Muscle layer of colon (tissue), 2 donors: ENCODE measurements at regions not wholly inside any gene's neighbourhood (a gene's known extent, or its start where the extent isn't known, plus 50 kb on each side); places are given as distances from the start of the nearest gene placed in this dataset.

ENCODE experiments used
- H3K27ac ChIP-seq: one replicate; pipeline ENCODE4 v1.7.0; 2013; ENCODE audit warnings: low read depth, mild to moderate bottlenecking, low read length, moderate library complexity
- H3K27me3 ChIP-seq, 2 donors: one replicate each; pipeline ENCODE4 v1.7.0; 2013; ENCODE audit warnings: low read length in 2 of 2, mild to moderate bottlenecking in 2 of 2; ENCODE audit not compliant: insufficient read depth in 2 of 2, control insufficient read depth in 1 of 2
- H3K36me3 ChIP-seq: one replicate; pipeline ENCODE4 v1.7.0; 2013; ENCODE audit warnings: mild to moderate bottlenecking, low read length; ENCODE audit not compliant: insufficient read depth
- H3K4me1 ChIP-seq: one replicate; pipeline ENCODE4 v1.7.0; 2013; ENCODE audit warnings: mild to moderate bottlenecking, low read length; ENCODE audit not compliant: insufficient read depth
- H3K4me3 ChIP-seq, 2 donors: one replicate each; pipeline ENCODE4 v1.7.0; 2013; ENCODE audit warnings: low read length in 2 of 2, low read depth in 1 of 2, mild to moderate bottlenecking in 1 of 2, moderate library complexity in 1 of 2
- H3K9ac ChIP-seq: one replicate; pipeline ENCODE4 v1.7.0; 2013; ENCODE audit warnings: low read length
- H3K9me3 ChIP-seq: one replicate; pipeline ENCODE4 v1.7.0; 2013; ENCODE audit warnings: mild to moderate bottlenecking, low read length
- donor health status: abdominal sarcoma.
- donor health status: Adenocarcinoma of cecum.

DNA sequence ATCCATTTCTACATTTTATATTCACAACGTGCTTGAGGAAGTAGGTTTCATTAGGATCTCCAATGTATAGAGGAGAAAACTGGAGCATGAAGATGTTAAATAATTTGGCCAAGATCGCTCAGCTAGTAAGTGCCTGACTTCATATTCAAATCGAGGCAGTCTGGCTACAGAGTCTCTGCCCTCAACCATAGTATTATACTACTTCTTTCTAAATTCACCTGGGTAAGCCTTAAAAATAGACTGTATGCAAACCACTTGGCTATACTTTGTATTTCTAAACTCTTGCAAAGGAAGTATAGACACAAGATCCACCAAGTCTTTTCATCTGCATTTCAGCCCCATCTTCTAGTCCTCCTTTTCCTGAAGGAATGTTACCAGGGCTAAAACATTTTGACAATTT lies 232.0 kb downstream of the PLK2 start:
- H3K27ac ChIP-seq = no peak overlapping the region
- H3K9me3 ChIP-seq = no peaks in the 10 kb centered on the region
- H3K9ac ChIP-seq = no peak overlapping the region
- no peak overlapping the region for H3K4me3 ChIP-seq
- no peaks in the 10 kb centered on the region for H3K27me3 ChIP-seq
- no peaks in the 10 kb centered on the region for H3K36me3 ChIP-seq
- H3K4me1 ChIP-seq = no peaks in the 10 kb centered on the region

DNA sequence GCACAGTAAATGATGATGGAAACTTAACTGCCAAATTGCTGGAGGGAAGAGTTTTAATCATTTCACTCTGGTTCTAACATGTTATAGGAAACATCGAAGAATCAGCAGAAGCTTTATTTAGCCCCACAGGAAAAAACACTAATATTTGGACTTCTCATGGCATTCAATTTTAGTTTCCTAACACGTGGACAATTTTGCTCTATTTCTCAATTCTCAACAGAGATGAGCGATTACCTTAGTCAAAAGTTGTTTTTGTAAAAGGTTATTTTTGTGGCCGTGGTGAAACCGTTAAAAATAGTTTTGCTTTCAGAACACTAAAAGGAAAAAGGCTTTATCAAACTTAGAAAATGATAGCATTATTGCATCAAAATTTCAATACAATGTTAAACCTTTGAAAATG lies 235.2 kb downstream of the PLK2 start:
- no peaks in the 10 kb centered on the region for H3K27me3 ChIP-seq
- no peak overlapping the region for H3K27ac ChIP-seq
- no peaks in the 10 kb centered on the region for H3K36me3 ChIP-seq
- no peaks in the 10 kb centered on the region for H3K4me1 ChIP-seq
- no peaks in the 10 kb centered on the region for H3K9me3 ChIP-seq
- no peak overlapping the region for H3K9ac ChIP-seq
- no peak overlapping the region for H3K4me3 ChIP-seq

DNA sequence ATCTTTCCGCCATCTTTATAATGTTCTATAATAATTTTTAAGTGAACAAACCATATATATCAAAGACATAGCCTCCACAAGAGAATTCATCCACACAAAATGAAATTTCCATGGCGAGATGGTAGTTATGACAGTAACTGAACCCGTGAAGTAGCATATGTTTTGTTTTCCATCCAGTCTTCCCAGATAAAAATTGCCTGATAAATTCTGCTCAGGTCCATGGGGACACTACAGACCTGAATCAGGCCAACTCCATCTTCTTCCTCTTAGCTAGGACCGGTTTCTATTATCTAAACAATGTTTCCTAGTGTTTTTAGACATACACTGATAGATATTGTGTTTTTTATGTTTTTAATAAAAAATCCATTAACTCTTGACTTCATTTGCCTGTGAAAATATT lies 235.7 kb downstream of the PLK2 start:
- no peaks in the 10 kb centered on the region for H3K4me1 ChIP-seq
- H3K36me3 ChIP-seq = no peaks in the 10 kb centered on the region
- no peaks in the 10 kb centered on the region for H3K9me3 ChIP-seq
- H3K9ac ChIP-seq = no peak overlapping the region
- no peak overlapping the region for H3K27ac ChIP-seq
- H3K27me3 ChIP-seq = no peaks in the 10 kb centered on the region
- no peak overlapping the region for H3K4me3 ChIP-seq

DNA sequence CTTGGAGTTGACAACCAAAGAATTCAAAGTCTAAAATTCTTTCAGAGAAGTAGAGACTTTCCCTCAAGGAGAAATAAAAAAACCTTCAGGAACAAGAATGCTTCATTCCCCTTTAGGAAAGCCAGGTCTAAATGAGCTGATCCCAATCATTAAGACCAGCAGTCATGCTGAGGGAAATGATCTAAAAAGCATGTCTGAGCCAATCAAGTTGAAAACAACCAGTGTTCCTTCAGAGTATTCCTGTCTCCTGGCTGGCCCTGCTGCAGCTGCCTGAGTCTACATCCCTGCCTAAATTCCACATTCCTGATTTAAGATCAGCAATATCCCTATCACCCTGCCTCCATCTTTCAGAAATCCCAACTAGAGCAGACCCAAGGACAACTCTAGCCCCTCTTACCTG lies 244.5 kb downstream of the PLK2 start:
- Histone ChIP-seq H3K4me3 (no peak overlapping the region), H3K27ac (no peak overlapping the region), H3K9me3 (no peaks in the 10 kb centered on the region), H3K27me3 (no peaks in the 10 kb centered on the region), H3K4me1 (no peaks in the 10 kb centered on the region), H3K36me3 (no peaks in the 10 kb centered on the region), H3K9ac (no peak overlapping the region)

DNA sequence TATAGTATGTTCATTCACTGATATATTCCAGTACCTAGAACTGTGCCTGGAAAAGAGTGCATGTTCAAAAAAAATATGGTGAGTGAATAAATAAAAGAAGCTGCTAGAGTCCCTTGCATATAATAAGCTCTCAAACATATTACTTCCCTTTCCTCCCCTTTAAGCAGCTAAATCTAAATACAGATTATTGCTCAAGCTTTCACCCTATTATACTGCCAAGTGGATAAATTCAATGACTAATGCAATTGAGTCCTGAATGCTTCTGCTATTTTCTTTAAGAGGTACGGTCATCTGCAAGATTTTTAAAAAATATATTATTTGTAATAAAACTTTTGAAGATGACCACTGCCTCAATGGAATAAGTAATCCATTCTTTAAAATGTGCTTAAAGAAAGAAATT lies 248.4 kb downstream of the PLK2 start:
- Histone ChIP-seq H3K4me1 (no peaks in the 10 kb centered on the region), H3K9ac (no peak overlapping the region), H3K27me3 (no peaks in the 10 kb centered on the region), H3K36me3 (no peaks in the 10 kb centered on the region), H3K27ac (no peak overlapping the region), H3K4me3 (no peak overlapping the region), H3K9me3 (no peaks in the 10 kb centered on the region)

DNA sequence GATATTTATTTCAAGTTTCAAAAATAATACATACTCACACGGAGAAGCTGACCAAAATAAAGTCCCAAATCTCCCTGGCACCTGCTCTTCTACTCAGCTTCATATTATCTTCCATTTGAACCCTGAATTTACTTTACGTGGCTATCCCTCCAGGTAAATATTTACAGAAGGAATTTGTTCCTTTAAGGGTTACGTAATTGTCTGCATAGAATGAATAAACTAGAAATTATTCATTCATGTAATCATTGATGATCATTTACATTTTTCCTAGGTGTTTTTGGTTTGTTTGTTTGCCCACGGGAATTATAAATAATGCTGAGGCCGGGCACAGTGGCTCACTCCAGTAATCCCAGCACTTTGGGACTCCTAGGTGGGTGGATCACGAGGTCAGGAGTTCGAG lies 251.2 kb downstream of the PLK2 start:
- Histone ChIP-seq H3K4me3 (no peak overlapping the region), H3K36me3 (no peaks in the 10 kb centered on the region), H3K9ac (no peak overlapping the region), H3K27me3 (no peaks in the 10 kb centered on the region), H3K27ac (no peak overlapping the region), H3K9me3 (no peaks in the 10 kb centered on the region), H3K4me1 (no peaks in the 10 kb centered on the region)

DNA sequence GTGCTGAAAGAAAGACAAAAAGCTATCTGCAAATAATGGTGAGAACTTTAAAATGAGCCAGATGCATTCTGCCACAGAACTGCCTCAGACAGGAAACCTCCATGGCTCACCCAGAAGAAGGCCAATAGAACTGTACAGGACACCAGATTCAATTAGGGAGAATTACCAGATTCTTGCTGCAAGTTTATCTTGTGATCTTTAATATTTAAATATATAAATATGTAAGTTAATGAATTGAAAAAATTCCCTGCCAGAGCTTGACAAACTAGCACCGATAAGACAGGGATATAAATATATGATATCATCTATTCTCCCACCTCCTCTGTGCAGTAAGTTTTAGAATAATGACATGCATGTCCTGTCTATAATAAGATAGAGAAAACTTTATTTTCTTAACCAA lies 252.8 kb downstream of the PLK2 start:
- H3K4me1 ChIP-seq = no peaks in the 10 kb centered on the region
- H3K4me3 ChIP-seq = no peak overlapping the region
- no peak overlapping the region for H3K27ac ChIP-seq
- H3K36me3 ChIP-seq = no peaks in the 10 kb centered on the region
- no peak overlapping the region for H3K9ac ChIP-seq
- H3K9me3 ChIP-seq = no peaks in the 10 kb centered on the region
- H3K27me3 ChIP-seq = no peaks in the 10 kb centered on the region

DNA sequence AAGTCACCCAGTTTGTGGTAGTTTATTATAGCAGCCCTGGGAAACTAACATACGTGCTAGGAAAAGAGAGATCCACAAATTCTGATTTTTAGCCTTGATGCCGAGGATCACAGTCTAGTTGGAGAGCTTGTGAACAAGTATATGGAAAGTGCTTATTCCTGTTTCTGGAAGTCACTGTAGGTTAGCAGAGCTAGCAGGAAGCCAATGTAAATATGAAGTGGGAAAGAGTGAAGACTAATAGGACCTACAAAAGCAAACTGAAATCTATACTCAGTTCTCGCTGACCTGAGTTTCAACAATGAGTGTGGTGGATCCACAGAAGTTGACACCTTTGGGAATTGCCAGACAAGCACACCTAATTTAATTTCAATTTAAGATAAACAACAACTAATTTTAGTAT lies 254.9 kb downstream of the PLK2 start:
- H3K36me3 ChIP-seq = no peaks in the 10 kb centered on the region
- H3K9me3 ChIP-seq = no peaks in the 10 kb centered on the region
- no peak overlapping the region for H3K27ac ChIP-seq
- no peak overlapping the region for H3K9ac ChIP-seq
- H3K4me3 ChIP-seq = no peak overlapping the region
- H3K27me3 ChIP-seq = no peaks in the 10 kb centered on the region
- H3K4me1 ChIP-seq = no peaks in the 10 kb centered on the region

DNA sequence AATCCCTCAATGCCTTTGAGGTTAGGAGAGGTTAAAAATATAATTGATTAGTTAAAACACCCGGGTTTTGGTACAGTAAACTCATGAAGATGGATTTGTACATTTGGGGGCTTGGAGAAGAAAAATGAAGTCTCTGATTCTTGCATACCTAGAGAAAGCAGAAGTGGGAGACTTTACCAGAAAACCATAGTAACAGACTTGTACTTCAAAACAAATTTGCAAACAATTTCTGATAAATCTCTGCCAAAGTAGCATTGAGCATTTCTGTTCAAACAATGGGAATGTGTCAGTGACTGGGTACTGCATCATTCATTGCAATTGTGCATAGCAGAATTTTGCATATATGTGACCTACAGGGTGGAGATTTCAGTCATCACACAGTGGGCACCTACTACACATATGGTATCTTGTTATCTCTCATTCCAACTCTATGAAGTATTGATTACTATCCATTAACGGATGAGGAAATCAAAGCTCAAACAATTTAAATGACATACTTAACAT lies 256.9 kb downstream of the PLK2 start:
- no peaks in the 10 kb centered on the region for H3K36me3 ChIP-seq
- H3K4me1 ChIP-seq = no peaks in the 10 kb centered on the region
- no peak overlapping the region for H3K27ac ChIP-seq
- no peak overlapping the region for H3K9ac ChIP-seq
- H3K4me3 ChIP-seq = no peak overlapping the region
- no peaks in the 10 kb centered on the region for H3K27me3 ChIP-seq
- H3K9me3 ChIP-seq = no peaks in the 10 kb centered on the region

DNA sequence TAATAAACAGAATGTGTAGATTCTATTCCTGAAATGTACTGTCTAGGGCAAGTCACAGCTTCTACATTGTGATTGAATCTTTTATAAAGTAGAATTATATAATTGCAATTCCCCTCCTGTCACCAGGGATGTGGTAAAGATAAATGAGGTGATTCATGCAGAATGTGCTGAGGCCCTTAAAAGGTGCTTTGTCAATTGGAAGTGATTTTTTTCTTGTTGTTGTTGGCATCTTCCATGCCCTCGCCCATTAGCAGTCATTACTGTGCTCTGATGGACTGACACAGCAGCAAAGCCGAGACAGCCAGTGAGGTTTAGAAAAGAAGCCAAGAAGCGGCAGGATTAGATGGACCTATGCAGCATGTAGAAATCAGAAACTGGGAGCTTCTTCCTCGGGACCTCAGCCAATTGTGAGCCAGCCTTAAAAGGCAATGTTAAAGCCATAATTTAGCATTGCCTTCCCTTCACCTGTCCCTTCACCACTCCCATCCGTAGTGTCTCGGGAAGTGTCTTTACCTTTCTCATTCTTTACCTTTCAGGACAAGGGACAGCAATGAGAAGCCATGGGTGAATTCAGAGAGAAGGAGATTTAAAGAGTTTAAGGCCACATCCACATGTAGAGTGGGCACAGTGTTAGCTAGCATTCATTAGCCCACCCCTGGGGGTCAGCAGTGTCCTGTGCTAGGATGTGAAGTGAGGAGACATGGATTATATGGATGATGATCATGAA lies 257.8 kb downstream of the PLK2 start:
- no peak overlapping the region for H3K9ac ChIP-seq
- no peak overlapping the region for H3K27ac ChIP-seq
- no peaks in the 10 kb centered on the region for H3K4me1 ChIP-seq
- H3K36me3 ChIP-seq = no peaks in the 10 kb centered on the region
- H3K27me3 ChIP-seq = no peaks in the 10 kb centered on the region
- H3K4me3 ChIP-seq = no peak overlapping the region
- no peaks in the 10 kb centered on the region for H3K9me3 ChIP-seq

DNA sequence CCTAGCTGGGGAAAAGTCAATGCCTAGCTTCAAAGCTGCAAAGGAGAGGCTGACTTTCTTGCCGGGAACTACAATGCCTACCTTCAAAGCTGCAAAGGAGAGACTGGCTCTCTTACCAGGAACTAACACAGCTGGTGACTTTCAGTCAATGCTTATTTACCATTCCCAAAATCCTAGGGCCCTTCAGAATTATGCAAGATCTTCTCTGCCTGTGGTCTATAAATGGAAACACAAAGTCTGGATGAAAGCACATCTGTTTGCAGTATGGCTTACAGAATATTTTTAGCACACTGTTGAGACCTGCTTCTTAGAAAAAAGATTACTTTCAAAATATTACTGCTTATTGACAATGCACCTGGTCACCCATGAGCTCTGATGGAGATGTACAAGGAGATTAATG lies 259.4 kb downstream of the PLK2 start:
- no peak overlapping the region for H3K27ac ChIP-seq
- no peak overlapping the region for H3K4me3 ChIP-seq
- H3K9me3 ChIP-seq = no peaks in the 10 kb centered on the region
- no peaks in the 10 kb centered on the region for H3K36me3 ChIP-seq
- no peaks in the 10 kb centered on the region for H3K27me3 ChIP-seq
- H3K4me1 ChIP-seq = no peaks in the 10 kb centered on the region
- no peak overlapping the region for H3K9ac ChIP-seq

DNA sequence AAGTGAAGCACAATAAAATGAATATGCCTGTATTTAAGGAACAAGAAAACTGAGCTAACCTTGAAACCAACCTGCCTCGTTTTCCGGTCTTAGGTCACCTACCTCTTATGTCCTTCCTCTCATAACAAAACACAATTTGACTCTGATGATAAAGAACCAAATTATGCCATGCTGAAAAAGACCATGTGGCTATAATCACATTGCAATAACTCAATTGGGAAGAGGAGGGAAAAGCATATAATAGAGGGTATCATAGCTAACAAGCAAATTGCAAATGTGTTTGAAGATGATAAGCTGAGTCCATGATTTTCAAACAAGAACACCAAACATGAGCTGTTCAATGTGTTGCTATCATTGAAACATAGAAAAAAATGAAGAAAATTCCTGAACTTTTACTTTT lies 260.8 kb downstream of the PLK2 start:
- Histone ChIP-seq H3K4me3 (no peak overlapping the region), H3K27ac (no peak overlapping the region), H3K9ac (no peak overlapping the region), H3K27me3 (no peaks in the 10 kb centered on the region), H3K4me1 (no peaks in the 10 kb centered on the region), H3K9me3 (no peaks in the 10 kb centered on the region), H3K36me3 (no peaks in the 10 kb centered on the region)
